Thyroid gland (tissue), 4 donors: ENCODE measurements at regions not wholly inside any gene's neighbourhood (a gene's known extent, or its start where the extent isn't known, plus 50 kb on each side); places are given as distances from the start of the nearest gene placed in this dataset.

ENCODE experiments used
- DNase-seq, 2 donors: peaks; one replicate each; pipeline ENCODE4 v3.0.0-alpha.2; 2019
- H3K27ac ChIP-seq, 3 donors: fragments of 200-600 bp; sonication (generic); 1 replicate in 2 of 3; 2 replicates in 1 of 3; pipeline ENCODE4 v1.5.1; 2016 to 2019; ENCODE audit warnings: mild to moderate bottlenecking in 1 of 3, moderate library complexity in 1 of 3
- H3K27me3 ChIP-seq: fragments of 200-600 bp; sonication (generic); one replicate; pipeline ENCODE4 v1.5.1; 2019
- H3K36me3 ChIP-seq, 2 donors: fragments of 200-600 bp; sonication (generic); one replicate each; pipeline ENCODE4 v1.5.1; 2016 to 2019
- H3K4me1 ChIP-seq, 2 donors: fragments of 200-600 bp; sonication (generic); one replicate each; pipeline ENCODE4 v1.5.1; 2017 to 2019
- H3K4me3 ChIP-seq, 3 donors: fragments of 200-600 bp; sonication (generic); replicated peaks in 1 of 3; 1 replicate in 2 of 3; 2 replicates in 1 of 3; pipeline ENCODE4 v1.5.1; 2016; ENCODE audit warnings: mild to moderate bottlenecking in 1 of 3
- H3K9me3 ChIP-seq: fragments of 200-600 bp; sonication (generic); one replicate; pipeline ENCODE4 v1.5.1; 2017
- POLR2A ChIP-seq, 2 donors: fragments of 450-650 bp; IDR thresholded peaks; one replicate each; pipeline ENCODE4 v1.6.1; 2017; ENCODE audit warnings: antibody characterized with exemption in 2 of 2, mild to moderate bottlenecking in 2 of 2, moderate library complexity in 1 of 2
- WGBS, 2 donors: methylation state at CpG; one replicate each; pipeline ENCODE4 v1.1.5; 2017; 5-methylcytosine and 5-hydroxymethylcytosine counted together
- intact Hi-C: fragments of 100-400 bp; cut with DNase I; formaldehyde crosslinking; loops from one replicate; pipeline ENCODE4 v1.15.1; 2023
- TF ChIP-seq, protein P1 (sequence below), 6 experiments: fragments of 200-600 bp in 3 of 6; fragments of 450-650 bp in 3 of 6; sonication (generic) in 3 of 6; IDR thresholded peaks; one replicate each; pipeline ENCODE4 v1.5.1; 2016 to 2019; ENCODE audit warnings: antibody characterized with exemption in 6 of 6, mild to moderate bottlenecking in 2 of 6, inconsistent platforms in 1 of 6, moderate library complexity in 1 of 6

DNA sequence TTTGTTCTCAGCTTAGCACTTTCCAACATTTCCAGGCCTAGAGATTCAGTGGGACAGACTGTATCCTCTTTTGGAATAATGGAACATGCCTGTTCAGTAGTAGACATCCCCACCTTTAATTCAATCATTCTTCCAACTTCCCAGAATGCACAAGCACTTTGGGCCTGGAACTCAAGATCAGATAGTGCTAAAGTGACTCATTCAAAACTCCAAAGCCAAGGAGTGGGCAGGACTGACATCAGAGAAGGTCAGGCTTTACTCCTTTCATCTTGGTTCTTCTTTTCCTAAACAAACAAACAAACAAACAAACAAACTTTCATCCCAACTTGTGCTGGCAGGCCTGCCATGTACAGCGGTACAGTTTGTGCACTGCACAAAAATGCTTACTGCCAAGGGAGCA is 172.0 kb downstream of the AXIN2 start:
- WGBS, 2 donors = 42 to 93% methylated on average over 1 of the region's 1 CpG
- Histone ChIP-seq H3K27ac (no peak overlapping the region), H3K36me3 (no peaks in the 10 kb centered on the region), H3K27me3 (no peaks in the 10 kb centered on the region), H3K4me3 (no peak overlapping the region), H3K4me1 (no peaks in the 10 kb centered on the region), H3K9me3 (no peaks in the 10 kb centered on the region)
- intact Hi-C loops = no loop called here
- DNase-seq = no peak
- no peak for TF ChIP-seq POLR2A (IDR thresholded peaks at IDR 0.05)
- TF ChIP-seq, protein P1, sequence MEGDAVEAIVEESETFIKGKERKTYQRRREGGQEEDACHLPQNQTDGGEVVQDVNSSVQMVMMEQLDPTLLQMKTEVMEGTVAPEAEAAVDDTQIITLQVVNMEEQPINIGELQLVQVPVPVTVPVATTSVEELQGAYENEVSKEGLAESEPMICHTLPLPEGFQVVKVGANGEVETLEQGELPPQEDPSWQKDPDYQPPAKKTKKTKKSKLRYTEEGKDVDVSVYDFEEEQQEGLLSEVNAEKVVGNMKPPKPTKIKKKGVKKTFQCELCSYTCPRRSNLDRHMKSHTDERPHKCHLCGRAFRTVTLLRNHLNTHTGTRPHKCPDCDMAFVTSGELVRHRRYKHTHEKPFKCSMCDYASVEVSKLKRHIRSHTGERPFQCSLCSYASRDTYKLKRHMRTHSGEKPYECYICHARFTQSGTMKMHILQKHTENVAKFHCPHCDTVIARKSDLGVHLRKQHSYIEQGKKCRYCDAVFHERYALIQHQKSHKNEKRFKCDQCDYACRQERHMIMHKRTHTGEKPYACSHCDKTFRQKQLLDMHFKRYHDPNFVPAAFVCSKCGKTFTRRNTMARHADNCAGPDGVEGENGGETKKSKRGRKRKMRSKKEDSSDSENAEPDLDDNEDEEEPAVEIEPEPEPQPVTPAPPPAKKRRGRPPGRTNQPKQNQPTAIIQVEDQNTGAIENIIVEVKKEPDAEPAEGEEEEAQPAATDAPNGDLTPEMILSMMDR (IDR thresholded peaks at IDR 0.05) = no peak

DNA sequence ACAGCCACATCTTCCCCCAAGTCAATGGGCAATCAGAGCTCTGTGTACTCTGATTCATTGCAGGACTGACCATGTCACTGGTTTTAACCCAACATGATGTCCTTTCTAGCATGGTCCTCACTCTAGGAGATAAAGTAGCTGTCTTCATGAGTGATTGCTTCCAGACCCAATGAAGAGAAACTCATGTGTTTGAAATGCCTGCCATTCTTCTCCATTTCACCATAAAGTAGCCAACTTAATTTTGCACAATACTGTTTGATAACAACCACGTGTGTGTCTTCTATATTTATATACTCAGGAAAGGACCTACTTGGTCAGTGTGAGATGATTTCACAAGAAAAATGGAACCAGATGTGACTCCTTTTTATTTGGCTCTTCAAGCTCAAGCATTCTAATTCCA is 172.5 kb downstream of the AXIN2 start:
- 59 to 74% methylated on average over 1 of the region's 1 CpG for WGBS, 2 donors
- TF ChIP-seq, protein P1 (IDR thresholded peaks at IDR 0.05) = no peak
- TF ChIP-seq POLR2A (IDR thresholded peaks at IDR 0.05) = no peak
- no peaks in the 10 kb centered on the region for H3K9me3 ChIP-seq
- H3K27me3 ChIP-seq = no peaks in the 10 kb centered on the region
- H3K27ac ChIP-seq = no peak overlapping the region
- no peak overlapping the region for H3K4me3 ChIP-seq
- H3K36me3 ChIP-seq = no peaks in the 10 kb centered on the region
- DNase-seq = no peak
- intact Hi-C loops = no loop called here
- no peaks in the 10 kb centered on the region for H3K4me1 ChIP-seq

DNA sequence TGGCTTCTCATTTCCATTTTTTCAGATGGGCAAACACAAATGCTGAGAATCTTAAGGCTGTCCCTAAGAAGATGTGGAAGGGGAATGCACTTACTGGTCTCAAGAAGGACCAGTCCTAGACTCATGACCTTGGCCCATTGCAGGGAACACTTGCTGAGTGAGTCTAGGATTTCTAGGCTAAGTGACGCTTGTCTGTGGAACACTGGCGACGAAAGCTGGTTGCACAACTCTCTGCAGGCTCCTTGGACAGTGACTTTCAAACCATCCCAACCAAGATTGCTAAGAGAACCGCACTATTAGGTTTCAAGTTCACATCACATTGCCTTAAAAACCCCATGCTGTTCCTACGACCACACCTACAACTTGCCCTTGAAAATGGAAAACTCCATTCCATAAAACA is 174.1 kb downstream of the AXIN2 start:
- no peak overlapping the region for H3K27ac ChIP-seq
- H3K27me3 ChIP-seq = no peaks in the 10 kb centered on the region
- intact Hi-C loops = no loop called here
- no peaks in the 10 kb centered on the region for H3K36me3 ChIP-seq
- no peaks in the 10 kb centered on the region for H3K4me1 ChIP-seq
- WGBS, 2 donors = 90 to 92% methylated on average over 5 of the region's 5 CpGs
- H3K4me3 ChIP-seq = no peak overlapping the region
- DNase-seq = no peak
- H3K9me3 ChIP-seq = no peaks in the 10 kb centered on the region
- TF ChIP-seq POLR2A (IDR thresholded peaks at IDR 0.05) = no peak
- TF ChIP-seq, protein P1 (IDR thresholded peaks at IDR 0.05) = no peak

DNA sequence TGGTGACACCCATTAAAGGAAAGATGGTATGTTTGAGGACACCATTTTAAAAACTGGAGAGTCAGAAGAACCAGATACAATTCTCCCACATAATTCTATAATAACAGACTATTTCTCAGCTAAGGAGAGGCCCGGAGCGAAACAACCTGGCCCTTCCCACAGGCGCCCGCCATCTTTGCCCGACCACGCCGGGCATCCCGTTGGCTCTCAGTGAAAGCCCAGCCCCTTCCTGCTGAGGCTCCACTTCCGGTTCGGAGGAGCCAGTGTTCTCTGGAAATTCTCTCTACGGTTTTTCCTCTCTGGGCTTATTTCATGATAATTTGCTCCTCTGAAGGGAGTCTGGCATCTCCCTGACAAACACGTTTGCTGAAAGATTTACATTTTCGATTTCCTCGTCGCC is 175.7 kb downstream of the AXIN2 start:
- Histone ChIP-seq H3K9me3 (no peaks in the 10 kb centered on the region), H3K36me3 (no peaks in the 10 kb centered on the region), H3K27me3 (no peaks in the 10 kb centered on the region), H3K27ac (no peak overlapping the region), H3K4me3 (no peak overlapping the region), H3K4me1 (no peaks in the 10 kb centered on the region)
- 91 to 93% methylated on average over 15 of the region's 15 CpGs for WGBS, 2 donors
- intact Hi-C loops = no loop called here
- DNase-seq = no peak
- TF ChIP-seq POLR2A (IDR thresholded peaks at IDR 0.05) = no peak
- TF ChIP-seq, protein P1 (IDR thresholded peaks at IDR 0.05) = no peak

DNA sequence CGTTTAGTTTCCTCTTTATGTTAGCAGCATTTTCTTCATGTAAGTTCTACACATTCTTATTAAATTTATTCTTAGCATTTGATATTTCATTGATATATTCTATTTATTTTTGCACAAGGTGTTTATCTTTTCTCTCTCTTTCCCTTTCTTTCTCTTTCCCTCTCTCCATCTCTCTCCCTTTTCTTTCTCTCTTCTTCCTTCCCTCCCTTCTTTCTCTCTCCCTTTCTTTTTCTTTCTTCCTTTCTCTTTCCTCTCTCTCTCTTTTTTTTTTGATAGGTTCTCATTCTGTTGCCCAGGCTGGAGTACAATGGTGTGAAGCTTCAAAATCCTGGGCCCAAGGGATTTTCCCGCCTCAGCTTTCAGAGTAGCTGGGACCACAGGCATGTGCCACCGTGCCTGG is 176.4 kb downstream of the AXIN2 start:
- intact Hi-C loops = no loop called here
- WGBS, 2 donors = 92 to 97% methylated on average over 3 of the region's 3 CpGs
- no peak overlapping the region for H3K27ac ChIP-seq
- no peak overlapping the region for H3K4me3 ChIP-seq
- TF ChIP-seq, protein P1 (IDR thresholded peaks at IDR 0.05) = no peak
- no peak for TF ChIP-seq POLR2A (IDR thresholded peaks at IDR 0.05)
- no peak for DNase-seq
- H3K36me3 ChIP-seq = no peaks in the 10 kb centered on the region
- no peaks in the 10 kb centered on the region for H3K27me3 ChIP-seq
- no peaks in the 10 kb centered on the region for H3K9me3 ChIP-seq
- no peaks in the 10 kb centered on the region for H3K4me1 ChIP-seq
